HepG2 (cell line): ENCODE measurements at regions not wholly inside any gene's neighbourhood (a gene's known extent, or its start where the extent isn't known, plus 50 kb on each side); places are given as distances from the start of the nearest gene placed in this dataset.

Experiments used
- ATAC-seq: fragments of 200-7000 bp; cut with Tn5 transposase; 3 replicates; pipeline ENCODE4 v1.9.1; 2020; ENCODE audit warnings: mild to moderate bottlenecking, moderate library complexity
- BruUV-seq: library from RNA; stranded (reverse); fragments of 400-500 nt; replicated peaks from 2 replicates; lab custom pipeline; 2021; lab: Mats Ljungman, UMichigan
- CTCF ChIA-PET: fragments of 300-600 bp; formaldehyde crosslinking; extraction: SDS; loops from one replicate; lab custom pipeline; 2021; ENCODE audit warnings: low total read pairs, inconsistent platforms, low intra/inter-chr PET ratio; lab: Yijun Ruan, JAX
- POLR2A ChIA-PET: fragments of 350-600 bp; sonication (Branson Sonifier 250); formaldehyde crosslinking; loops from one replicate; lab custom pipeline; 2020; ENCODE audit warnings: antibody characterized with exemption, inconsistent platforms; lab: Yijun Ruan, JAX
- DNase-seq: peaks from one replicate; pipeline ENCODE4 v3.0.0-alpha.2; 2015; ENCODE audit warnings: low spot score
- FAIRE-seq: peaks from 3 replicates; lab custom pipeline; 2011; peaks lifted over from hg19 to GRCh38; lab: Jason Lieb, UNC
- H2AFZ ChIP-seq: one replicate; pipeline ENCODE4 v1.6.1; 2011; ENCODE audit warnings: low read length, inconsistent platforms
- H3K27ac ChIP-seq: fragments of 300-600 bp; 3 replicates; pipeline ENCODE4 v1.8.0; 2011; ENCODE audit warnings: mixed run types, mild to moderate bottlenecking, mixed read lengths, low read length, inconsistent platforms; ENCODE audit not compliant: insufficient read depth; ENCODE audit errors: extremely low read length
- H3K27me3 ChIP-seq, 2 experiments: fragments of 200-600 bp in 1 of 2; 2 replicates in 1 of 2; 3 replicates in 1 of 2; pipeline versions ENCODE4 v1.6.0 to v1.8.0; 2011; ENCODE audit warnings: low read length in 2 of 2, mild to moderate bottlenecking in 2 of 2, moderate library complexity in 2 of 2, inconsistent platforms in 1 of 2; ENCODE audit not compliant: insufficient read depth in 2 of 2, control insufficient read depth in 1 of 2
- H3K36me3 ChIP-seq, 2 experiments: fragments of 200-600 bp in 1 of 2; replicated peaks in 1 of 2; 2 replicates in 1 of 2; 3 replicates in 1 of 2; pipeline versions ENCODE4 v1.5.1 to v1.8.0; 2011; ENCODE audit warnings: low read length in 2 of 2, inconsistent platforms in 1 of 2; ENCODE audit not compliant: insufficient read depth in 2 of 2, control insufficient read depth in 1 of 2
- H3K4me1 ChIP-seq: 2 replicates; pipeline ENCODE4 v1.5.1; 2012; ENCODE audit warnings: low read length, inconsistent platforms; ENCODE audit not compliant: insufficient read depth
- H3K4me2 ChIP-seq: 2 replicates; pipeline ENCODE4 v1.6.0; 2011; ENCODE audit warnings: low read depth, low read length, inconsistent platforms
- H3K4me3 ChIP-seq, 3 experiments: fragments of 200-600 bp in 1 of 3; sonication (generic), shearing (Covaris generic) in 1 of 3; replicated peaks in 1 of 3; 2 replicates each; pipeline ENCODE4 v1.5.1; 2011 to 2016; ENCODE audit warnings: low read length in 3 of 3, inconsistent platforms in 2 of 3, low read depth in 2 of 3, mild to moderate bottlenecking in 2 of 3, control low read depth in 1 of 3, mixed read lengths in 1 of 3; ENCODE audit not compliant: insufficient read depth in 1 of 3
- H3K79me2 ChIP-seq: one replicate; pipeline ENCODE4 v1.6.1; 2011; ENCODE audit warnings: low read length, inconsistent platforms; ENCODE audit not compliant: insufficient read depth
- H3K9ac ChIP-seq: 2 replicates; pipeline ENCODE4 v1.6.0; 2011; ENCODE audit warnings: mild to moderate bottlenecking, low read depth, low read length, inconsistent platforms; ENCODE audit not compliant: insufficient read depth
- H3K9me3 ChIP-seq: 2 replicates; pipeline ENCODE4 v1.5.1; 2012; ENCODE audit warnings: mild to moderate bottlenecking, low read length
- H4K20me1 ChIP-seq: 2 replicates; pipeline ENCODE4 v1.6.0; 2011; ENCODE audit warnings: inconsistent platforms, mild to moderate bottlenecking, low read length, moderate library complexity; ENCODE audit not compliant: insufficient read depth
- DPF2 ChIP-seq: sonication (generic); formaldehyde crosslinking; IDR thresholded peaks from 2 replicates; pipeline ENCODE4 v1.4.0; 2020; ENCODE audit warnings: mild to moderate bottlenecking, low read depth, missing genetic modification reagents, borderline replicate concordance
- IKZF5 ChIP-seq: IDR thresholded peaks from 2 replicates; pipeline ENCODE4 v1.6.1; 2018; ENCODE audit warnings: missing genetic modification reagents, mild to moderate bottlenecking, missing compliant biosample characterization
- KDM6A ChIP-seq: IDR thresholded peaks from 2 replicates; pipeline ENCODE4 v1.6.1; 2016; ENCODE audit warnings: low read depth
- KLF11 ChIP-seq: IDR thresholded peaks from 2 replicates; pipeline ENCODE4 v1.6.1; 2016; ENCODE audit warnings: missing compliant biosample characterization
- PAWR ChIP-seq: sonication (generic); formaldehyde crosslinking; IDR thresholded peaks from 2 replicates; pipeline ENCODE4 v1.4.0; 2020; ENCODE audit warnings: missing genetic modification reagents, mild to moderate bottlenecking, borderline replicate concordance
- POLR2AphosphoS2 ChIP-seq: IDR thresholded peaks from 2 replicates; pipeline ENCODE4 v1.6.1; 2011; ENCODE audit warnings: low read depth, low read length, improper control_type of control experiment
- RELA ChIP-seq: sonication (generic); formaldehyde crosslinking; IDR thresholded peaks from 2 replicates; pipeline ENCODE4 v1.4.0; 2020; ENCODE audit warnings: missing genetic modification reagents
- SP4 ChIP-seq: sonication (generic); formaldehyde crosslinking; IDR thresholded peaks from 2 replicates; pipeline ENCODE4 v1.8.1; 2023; ENCODE audit warnings: mild to moderate bottlenecking, missing genetic modification reagents
- ZNF136 ChIP-seq: sonication (generic); formaldehyde crosslinking; IDR thresholded peaks from 2 replicates; pipeline ENCODE4 v1.8.1; 2022; ENCODE audit warnings: low read depth, mild to moderate bottlenecking, moderate library complexity, missing genetic modification reagents
- ZNF143 ChIP-seq: sonication (generic); formaldehyde crosslinking; IDR thresholded peaks from 2 replicates; pipeline ENCODE4 v1.4.0; 2020; ENCODE audit warnings: missing genetic modification reagents
- ZNF816 ChIP-seq: sonication (generic); formaldehyde crosslinking; IDR thresholded peaks from 2 replicates; pipeline ENCODE4 v1.8.0; 2022; ENCODE audit warnings: missing genetic modification reagents, mild to moderate bottlenecking, borderline replicate concordance
- ZNF83 ChIP-seq: sonication (generic); formaldehyde crosslinking; IDR thresholded peaks from 2 replicates; pipeline ENCODE4 v1.4.0; 2020; ENCODE audit warnings: missing genetic modification reagents, mild to moderate bottlenecking, borderline replicate concordance
- ZNF883 ChIP-seq: sonication (generic); formaldehyde crosslinking; IDR thresholded peaks from 2 replicates; pipeline ENCODE4 v1.5.1; 2020; ENCODE audit warnings: mild to moderate bottlenecking, missing genetic modification reagents; ENCODE audit errors: not compliant biosample characterization
- ZSCAN5A ChIP-seq: sonication (generic); formaldehyde crosslinking; IDR thresholded peaks from 2 replicates; pipeline ENCODE4 v1.8.0; 2022; ENCODE audit warnings: mild to moderate bottlenecking, missing genetic modification reagents, borderline replicate concordance
- WGBS: methylation state at CpG from one replicate; pipeline ENCODE4 v1.1.6; 2017; ENCODE audit warnings: low lambda C conversion rate; 5-methylcytosine and 5-hydroxymethylcytosine counted together
- in situ Hi-C: cut with HindIII; loops from 2 replicates; pipeline ENCODE4 v1.10.0; 2017; ENCODE audit warnings: low pct_unique_long_range_greater_than_20kb; ENCODE audit not compliant: extremely low pct_ligation_motif_present
- intact Hi-C: fragments of 100-400 bp; cut with micrococcal nuclease; formaldehyde crosslinking; loops from one replicate; pipeline ENCODE4 v1.10.0; 2022; ENCODE audit not compliant: unreplicated experiment
- TF ChIP-seq, protein P1 (sequence below): sonication (generic); formaldehyde crosslinking; IDR thresholded peaks from 2 replicates; pipeline ENCODE4 v1.5.0; 2020; ENCODE audit warnings: missing genetic modification reagents, mild to moderate bottlenecking, borderline replicate concordance
- TF ChIP-seq, protein P2 (sequence below): sonication (generic); formaldehyde crosslinking; IDR thresholded peaks from 2 replicates; pipeline ENCODE4 v1.4.0; 2020; ENCODE audit warnings: missing genetic modification reagents; ENCODE audit errors: not compliant biosample characterization

GRCh38 chr14:84390010-84390409 is 1139.9 kb upstream of the FLRT2 start (continued):
- TF ChIP-seq, protein P1, sequence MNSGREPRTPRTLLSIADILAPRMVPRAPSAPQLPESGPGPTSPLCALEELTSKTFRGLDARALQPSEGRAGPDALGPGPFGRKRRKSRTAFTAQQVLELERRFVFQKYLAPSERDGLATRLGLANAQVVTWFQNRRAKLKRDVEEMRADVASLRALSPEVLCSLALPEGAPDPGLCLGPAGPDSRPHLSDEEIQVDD (CRISPR knock-in tag), result no peak
- TF ChIP-seq ZNF83 (CRISPR knock-in tag) (no peak), ZNF143 (no peak), KDM6A (CRISPR knock-in tag) (no peak), RELA (CRISPR knock-in tag) (no peak), KLF11 (CRISPR knock-in tag) (no peak)
- TF ChIP-seq, protein P2, sequence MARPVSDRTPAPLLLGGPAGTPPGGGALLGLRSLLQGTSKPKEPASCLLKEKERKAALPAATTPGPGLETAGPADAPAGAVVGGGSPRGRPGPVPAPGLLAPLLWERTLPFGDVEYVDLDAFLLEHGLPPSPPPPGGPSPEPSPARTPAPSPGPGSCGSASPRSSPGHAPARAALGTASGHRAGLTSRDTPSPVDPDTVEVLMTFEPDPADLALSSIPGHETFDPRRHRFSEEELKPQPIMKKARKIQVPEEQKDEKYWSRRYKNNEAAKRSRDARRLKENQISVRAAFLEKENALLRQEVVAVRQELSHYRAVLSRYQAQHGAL (CRISPR knock-in tag), result no peak

DNA sequence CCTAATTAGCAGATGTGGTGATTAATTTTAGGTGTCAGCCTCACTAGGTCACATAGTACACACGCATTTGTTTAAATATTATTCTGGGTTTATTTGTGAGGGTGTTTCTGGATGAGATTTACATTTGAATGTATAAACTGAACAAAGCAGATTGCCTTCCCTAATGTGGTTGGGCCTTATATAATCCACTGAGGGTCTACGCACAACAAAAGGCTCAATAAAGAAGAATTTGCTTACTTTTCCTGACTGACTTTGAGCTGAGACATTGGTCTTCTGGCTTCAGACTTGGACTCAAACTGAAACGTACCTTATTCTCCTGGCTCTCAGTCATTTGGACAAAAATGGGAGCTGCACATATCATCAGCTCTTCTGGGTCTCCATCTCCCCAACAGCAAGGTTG is 1132.3 kb upstream of the FLRT2 start:
- no peak overlapping the region for H2AFZ ChIP-seq
- no peaks in the 10 kb centered on the region for H3K27me3 ChIP-seq
- WGBS, result 33% methylated on average over 3 of the region's 3 CpGs
- BruUV-seq, result no TSS peak
- no peak overlapping the region for H3K4me3 ChIP-seq
- peaks cover 72% of the 10 kb centered on the region for H3K9me3 ChIP-seq
- in situ Hi-C loops (no loop called here), intact Hi-C loops (no loop called here)
- ATAC-seq (no peak), DNase-seq (no peak), FAIRE-seq (no peak)
- ChIA-PET CTCF (no interaction called here), POLR2A (no interaction called here)
- H3K4me1 ChIP-seq, result no peaks in the 10 kb centered on the region
- H3K9ac ChIP-seq, result no peak overlapping the region
- H3K36me3 ChIP-seq, result no peaks in the 10 kb centered on the region
- H4K20me1 ChIP-seq, result no peaks in the 10 kb centered on the region
- no peak overlapping the region for H3K4me2 ChIP-seq
- no peaks in the 10 kb centered on the region for H3K79me2 ChIP-seq
- H3K27ac ChIP-seq, result no peak overlapping the region
- TF ChIP-seq PAWR (no peak), IKZF5 (CRISPR knock-in tag) (no peak), POLR2AphosphoS2 (no peak), ZSCAN5A (CRISPR knock-in tag) (no peak), ZNF816 (CRISPR knock-in tag) (no peak), ZNF883 (no peak), DPF2 (CRISPR knock-in tag) (no peak), ZNF136 (CRISPR knock-in tag) (no peak), SP4 (CRISPR knock-in tag) (no peak)
